ENCODE measurements at regions not wholly inside any gene's neighbourhood (a gene's known extent, or its start where the extent isn't known, plus 50 kb on each side); places are given as distances from the start of the nearest gene placed in this dataset.

DNA sequence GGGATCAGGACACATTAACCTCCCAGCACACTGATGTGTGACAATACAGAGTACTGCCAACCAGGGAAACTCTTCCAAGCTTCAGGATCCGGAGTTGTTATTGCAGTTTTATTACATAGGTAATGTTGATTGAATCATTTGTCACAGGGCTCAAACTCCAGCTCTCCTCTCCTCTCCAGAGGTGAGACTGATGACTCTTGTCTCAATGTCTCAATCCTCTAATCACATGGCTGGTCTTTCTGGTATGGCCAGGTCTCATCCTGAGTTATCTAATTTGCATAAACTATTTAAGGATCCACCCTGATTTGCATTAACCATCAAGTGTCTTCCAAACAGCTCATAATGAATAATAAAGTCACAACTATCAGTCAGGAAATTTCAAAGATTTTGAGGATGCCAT is 522.6 kb upstream of the PCDH9 start:
- TF ChIP-seq POLR2A (IDR thresholded peaks at IDR 0.05) (no peak), CTCF (IDR thresholded peaks at IDR 0.05) (no peak), EP300 (IDR thresholded peaks at IDR 0.05) (no peak)

All from sigmoid colon (tissue), 4 donors.